ENCODE measurements at regions not wholly inside any gene's neighbourhood (a gene's known extent, or its start where the extent isn't known, plus 50 kb on each side); places are given as distances from the start of the nearest gene placed in this dataset.

- TF ChIP-seq CTCF (IDR thresholded peaks at IDR 0.05; ENCODE audit: poor library complexity) (no peak), EZH2 (IDR thresholded peaks at IDR 0.05; ENCODE audit: borderline replicate concordance) (no peak), EZH2phosphoT487 (IDR thresholded peaks at IDR 0.05; ENCODE audit: low read depth, severe bottlenecking, unreplicated experiment) (no peak)
Observed at GRCh38 chr6:130518588-130518987, 152.8 kb downstream of the TMEM200A start.
